Posterior cingulate gyrus (tissue), 11 donors: ENCODE measurements at regions not wholly inside any gene's neighbourhood (a gene's known extent, or its start where the extent isn't known, plus 50 kb on each side); places are given as distances from the start of the nearest gene placed in this dataset.

Experiments
- DNase-seq, 10 donors: peaks; one replicate each; pipeline versions ENCODE4 v3.0.0 to v3.0.0-alpha.2; 2020 to 2021; ENCODE audit warnings: mixed read lengths in 3 of 10
- intact Hi-C: fragments of 100-400 bp; cut with DNase I; formaldehyde crosslinking; loops from one replicate; pipeline ENCODE4 v1.15.1; 2023

- intact Hi-C loops = no loop called here
Observed at GRCh38 chr2:239673641-239674040, 272.8 kb upstream of the HDAC4 start.

GRCh38 chr2:239671916-239672849, 271.4 kb upstream of the HDAC4 start:
- intact Hi-C loops = no loop called here

More at GRCh38 chr2:239673641-239674040, 272.8 kb upstream of the HDAC4 start:
- DNase-seq = peak in 2 of 10 donors; percentile 35 to 70

GRCh38 chr2:239671471-239671870, 270.7 kb upstream of the HDAC4 start:
- intact Hi-C loops = no loop called here
- peak in 3 of 10 donors; percentile 30 to 67 (median 54) for DNase-seq

More at GRCh38 chr2:239671916-239672849, 271.4 kb upstream of the HDAC4 start:
- peak in 3 of 10 donors; percentile 37 to 77 (median 57) for DNase-seq

- DNase-seq = peak in 2 of 10 donors; percentile 16 to 76
- intact Hi-C loops = no loop called here
Observed at GRCh38 chr2:239670463-239671120, 269.8 kb upstream of the HDAC4 start.

GRCh38 chr2:239669899-239670460, 269.2 kb upstream of the HDAC4 start:
- intact Hi-C loops = no loop called here
- peak in 3 of 10 donors; percentile 51 to 77 (median 65) for DNase-seq

GRCh38 chr2:239669181-239669898, 268.5 kb upstream of the HDAC4 start:
- intact Hi-C loops = no loop called here

GRCh38 chr2:239668651-239669050, 267.8 kb upstream of the HDAC4 start:
- intact Hi-C loops = no loop called here
- DNase-seq = no peak

More at GRCh38 chr2:239669181-239669898, 268.5 kb upstream of the HDAC4 start:
- peak in 2 of 10 donors; percentile 18 to 57 for DNase-seq

GRCh38 chr2:239668042-239668441, 267.2 kb upstream of the HDAC4 start:
- intact Hi-C loops = no loop called here

GRCh38 chr2:239667431-239667985, 266.7 kb upstream of the HDAC4 start:
- intact Hi-C loops = no loop called here
- peak in 1 of 10 donors; percentile 51 for DNase-seq

More at GRCh38 chr2:239668042-239668441, 267.2 kb upstream of the HDAC4 start:
- peak in 1 of 10 donors; percentile 56 for DNase-seq

- intact Hi-C loops = no loop called here
- no peak for DNase-seq
Observed at GRCh38 chr2:239666855-239667376, 266.1 kb upstream of the HDAC4 start.

GRCh38 chr2:239666053-239666854, 265.4 kb upstream of the HDAC4 start:
- peak in 1 of 10 donors; percentile 83 for DNase-seq
- intact Hi-C loops = no loop called here

GRCh38 chr2:239664216-239664810, 263.5 kb upstream of the HDAC4 start:
- peak in 1 of 10 donors; percentile 43 for DNase-seq
- intact Hi-C loops = no loop called here

GRCh38 chr2:239663364-239663924, 262.6 kb upstream of the HDAC4 start:
- peak in 1 of 10 donors; percentile 50 for DNase-seq
- intact Hi-C loops = no loop called here

GRCh38 chr2:239662413-239663120, 261.7 kb upstream of the HDAC4 start:
- peak in 1 of 10 donors; percentile 42 for DNase-seq
- intact Hi-C loops = no loop called here

GRCh38 chr2:239661334-239662312, 260.8 kb upstream of the HDAC4 start:
- peak in 1 of 10 donors; percentile 59 for DNase-seq
- intact Hi-C loops = no loop called here
